HEK293T (cell line): ENCODE measurements at regions not wholly inside any gene's neighbourhood (a gene's known extent, or its start where the extent isn't known, plus 50 kb on each side); places are given as distances from the start of the nearest gene placed in this dataset.

ENCODE experiments used
- ARNT ChIP-seq: fragments of 450-650 bp; IDR thresholded peaks from 2 replicates; pipeline ENCODE4 v1.6.1; 2017; ENCODE audit warnings: mild to moderate bottlenecking
- BHLHE40 ChIP-seq: fragments of 450-650 bp; IDR thresholded peaks from 2 replicates; pipeline ENCODE4 v1.6.1; 2016; ENCODE audit warnings: mild to moderate bottlenecking, moderate library complexity, borderline replicate concordance
- ELF4 ChIP-seq: fragments of 450-650 bp; IDR thresholded peaks from 2 replicates; pipeline ENCODE4 v1.6.1; 2017; ENCODE audit warnings: antibody characterized with exemption
- FOXA1 ChIP-seq: fragments of 450-650 bp; IDR thresholded peaks from 2 replicates; pipeline ENCODE4 v1.6.1; 2016; ENCODE audit warnings: mild to moderate bottlenecking
- L3MBTL2 ChIP-seq: fragments of 450-650 bp; conservative IDR thresholded peaks from 2 replicates; pipeline ENCODE4 v1.6.1; 2016; ENCODE audit warnings: mild to moderate bottlenecking
- NFRKB ChIP-seq: fragments of 450-650 bp; IDR thresholded peaks from 2 replicates; pipeline ENCODE4 v1.6.1; 2016; ENCODE audit warnings: mild to moderate bottlenecking, moderate library complexity
- SP1 ChIP-seq: fragments of 450-650 bp; IDR thresholded peaks from 2 replicates; pipeline ENCODE4 v1.6.1; 2017
- TARDBP ChIP-seq: fragments of 450-650 bp; IDR thresholded peaks from 2 replicates; pipeline ENCODE4 v1.6.1; 2016
- ZNF384 ChIP-seq: fragments of 450-650 bp; IDR thresholded peaks from 2 replicates; pipeline ENCODE4 v1.6.1; 2016

DNA sequence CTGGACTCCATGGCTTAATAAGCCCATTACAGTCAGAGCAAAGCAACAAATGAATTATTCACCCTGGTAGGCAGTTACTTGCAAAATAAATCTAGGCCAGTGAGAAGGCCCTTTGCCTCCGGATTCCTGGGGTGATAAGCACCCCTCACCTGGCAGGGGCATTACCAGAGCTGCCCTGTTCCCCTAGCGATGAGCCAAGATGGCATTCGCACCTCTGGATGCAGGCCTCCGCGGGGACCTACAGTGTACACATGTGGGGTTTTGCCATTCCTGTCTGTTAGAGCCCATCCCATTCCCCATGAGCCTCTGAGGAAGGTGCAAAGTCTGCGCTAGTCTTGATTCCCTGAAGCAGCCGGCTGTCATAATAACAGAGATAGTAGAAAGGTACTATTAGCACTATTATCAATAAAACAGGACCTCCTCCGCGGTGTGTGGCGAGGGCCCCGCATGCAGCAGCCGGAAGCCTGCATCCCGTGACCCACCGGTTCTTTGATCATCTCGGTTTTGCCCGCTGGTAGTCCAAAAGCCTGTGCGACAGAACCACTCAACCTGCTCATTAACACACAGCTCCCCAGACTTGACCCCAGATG lies 344.3 kb downstream of the BRD1 start:
- TF ChIP-seq NFRKB: no peak
- TF ChIP-seq FOXA1: no peak
- no peak for TF ChIP-seq TARDBP
- TF ChIP-seq ZNF384: no peak
- TF ChIP-seq SP1: no peak
- no peak for TF ChIP-seq ELF4
- no peak for TF ChIP-seq L3MBTL2
- no peak for TF ChIP-seq ARNT
- TF ChIP-seq BHLHE40: no peak
